Fibroblast of lung (primary cell): ENCODE measurements at regions not wholly inside any gene's neighbourhood (a gene's known extent, or its start where the extent isn't known, plus 50 kb on each side); places are given as distances from the start of the nearest gene placed in this dataset.

Experiments
- DNase-seq, 2 donors: peaks; one replicate each; pipeline versions ENCODE4 v3.0.0 to v3.0.0-alpha.2; 2010; ENCODE audit warnings: low read depth in 2 of 2
- H2AFZ ChIP-seq: 2 replicates; pipeline ENCODE4 v1.5.1; 2012; ENCODE audit warnings: low read length, control low read depth, inconsistent platforms
- H3K27ac ChIP-seq: 2 replicates; pipeline ENCODE4 v1.5.1; 2011; ENCODE audit warnings: low read length, control low read depth; ENCODE audit not compliant: insufficient read depth
- H3K27me3 ChIP-seq: 2 replicates; pipeline ENCODE4 v1.5.1; 2011; ENCODE audit warnings: mild to moderate bottlenecking, low read length; ENCODE audit not compliant: control insufficient read depth, insufficient read depth
- H3K36me3 ChIP-seq: 2 replicates; pipeline ENCODE4 v1.5.1; 2011; ENCODE audit warnings: low read length; ENCODE audit not compliant: control insufficient read depth, insufficient read depth
- H3K4me1 ChIP-seq: 2 replicates; pipeline ENCODE4 v1.5.1; 2011; ENCODE audit warnings: low read length; ENCODE audit not compliant: control insufficient read depth, insufficient read depth; ENCODE audit errors: extremely low read depth
- H3K4me2 ChIP-seq: 2 replicates; pipeline ENCODE4 v1.5.1; 2011; ENCODE audit warnings: low read length, control low read depth; ENCODE audit not compliant: insufficient read depth; ENCODE audit errors: extremely low read depth
- H3K4me3 ChIP-seq, 4 experiments: fragments of 200-600 bp in 1 of 4; sonication (generic) in 1 of 4; replicated peaks in 1 of 4; 2 replicates each; pipeline ENCODE4 v1.5.1; 2011 to 2016; ENCODE audit warnings: low read length in 4 of 4, low read depth in 3 of 4, mild to moderate bottlenecking in 3 of 4, control low read depth in 2 of 4, inconsistent platforms in 1 of 4, mixed read lengths in 1 of 4; ENCODE audit not compliant: insufficient read depth in 1 of 4; ENCODE audit errors: control extremely low read depth in 1 of 4
- H3K79me2 ChIP-seq: 2 replicates; pipeline ENCODE4 v1.5.1; 2012; ENCODE audit warnings: mild to moderate bottlenecking, low read length, inconsistent platforms; ENCODE audit not compliant: control insufficient read depth, insufficient read depth
- H3K9ac ChIP-seq: 2 replicates; pipeline ENCODE4 v1.5.1; 2011; ENCODE audit warnings: mild to moderate bottlenecking, low read length, control low read depth; ENCODE audit not compliant: insufficient read depth
- H3K9me3 ChIP-seq: 2 replicates; pipeline ENCODE4 v1.5.1; 2012; ENCODE audit warnings: low read depth, low read length; ENCODE audit not compliant: control insufficient read depth, insufficient read depth
- H4K20me1 ChIP-seq: 2 replicates; pipeline ENCODE4 v1.5.1; 2011; ENCODE audit warnings: low read length; ENCODE audit not compliant: control insufficient read depth, insufficient read depth; ENCODE audit errors: extremely low read depth
- EZH2 ChIP-seq: IDR thresholded peaks from 2 replicates; pipeline ENCODE4 v1.5.1; 2012; ENCODE audit warnings: low read length, control low read depth, mild to moderate bottlenecking; ENCODE audit errors: missing control alignments
- TF ChIP-seq, protein P1 (sequence below), 2 donors: IDR thresholded peaks in 1 of 2; conservative IDR thresholded peaks in 1 of 2; 1 replicate in 1 of 2; 2 replicates in 1 of 2; pipeline ENCODE4 v1.5.1; 2011 to 2012; ENCODE audit warnings: low read length in 2 of 2, control low read depth in 1 of 2, inconsistent platforms in 1 of 2, low read depth in 1 of 2, mild to moderate bottlenecking in 1 of 2

DNA sequence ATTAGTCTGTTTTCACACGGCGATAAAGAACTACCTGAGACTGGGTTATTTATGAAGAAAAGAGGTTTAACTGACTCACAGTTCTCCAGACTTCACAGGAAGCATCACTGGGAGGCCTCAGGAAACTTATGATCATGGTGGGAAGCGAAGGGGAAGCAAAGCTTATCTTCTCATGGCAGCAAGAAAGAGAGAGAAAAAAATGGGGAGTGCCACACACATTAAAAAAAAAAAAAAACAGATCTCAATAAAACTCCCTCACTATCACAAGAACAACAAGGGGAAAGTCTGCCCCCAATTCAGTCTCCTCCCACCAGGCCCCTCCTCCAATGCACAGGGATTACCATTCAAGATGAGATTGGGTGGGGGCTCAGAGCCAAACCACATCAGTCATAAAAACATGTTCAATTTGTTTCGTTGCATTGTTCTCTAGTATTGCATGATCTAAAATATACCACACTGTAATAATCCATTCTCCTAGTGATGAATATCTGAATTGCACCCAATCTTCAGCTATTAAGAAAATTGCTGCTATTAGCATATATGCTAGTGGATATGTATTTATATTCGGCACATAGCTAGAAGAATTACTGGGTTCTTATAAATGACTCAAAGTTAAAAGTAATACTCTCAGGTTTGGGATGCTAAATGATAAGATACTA is 328.9 kb upstream of the KCND2 start:
- Histone ChIP-seq H3K79me2 (no peaks in the 10 kb centered on the region), H3K4me1 (no peaks in the 10 kb centered on the region), H2AFZ (no peak overlapping the region), H3K27me3 (no peaks in the 10 kb centered on the region), H3K36me3 (no peaks in the 10 kb centered on the region), H3K9ac (no peak overlapping the region), H3K4me2 (no peak overlapping the region), H3K4me3 (no peak overlapping the region), H4K20me1 (no peaks in the 10 kb centered on the region), H3K27ac (no peak overlapping the region), H3K9me3 (no peaks in the 10 kb centered on the region)
- TF ChIP-seq, protein P1, sequence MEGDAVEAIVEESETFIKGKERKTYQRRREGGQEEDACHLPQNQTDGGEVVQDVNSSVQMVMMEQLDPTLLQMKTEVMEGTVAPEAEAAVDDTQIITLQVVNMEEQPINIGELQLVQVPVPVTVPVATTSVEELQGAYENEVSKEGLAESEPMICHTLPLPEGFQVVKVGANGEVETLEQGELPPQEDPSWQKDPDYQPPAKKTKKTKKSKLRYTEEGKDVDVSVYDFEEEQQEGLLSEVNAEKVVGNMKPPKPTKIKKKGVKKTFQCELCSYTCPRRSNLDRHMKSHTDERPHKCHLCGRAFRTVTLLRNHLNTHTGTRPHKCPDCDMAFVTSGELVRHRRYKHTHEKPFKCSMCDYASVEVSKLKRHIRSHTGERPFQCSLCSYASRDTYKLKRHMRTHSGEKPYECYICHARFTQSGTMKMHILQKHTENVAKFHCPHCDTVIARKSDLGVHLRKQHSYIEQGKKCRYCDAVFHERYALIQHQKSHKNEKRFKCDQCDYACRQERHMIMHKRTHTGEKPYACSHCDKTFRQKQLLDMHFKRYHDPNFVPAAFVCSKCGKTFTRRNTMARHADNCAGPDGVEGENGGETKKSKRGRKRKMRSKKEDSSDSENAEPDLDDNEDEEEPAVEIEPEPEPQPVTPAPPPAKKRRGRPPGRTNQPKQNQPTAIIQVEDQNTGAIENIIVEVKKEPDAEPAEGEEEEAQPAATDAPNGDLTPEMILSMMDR (conservative IDR thresholded peaks at IDR 0.05 in 1 of 2, IDR thresholded peaks at IDR 0.05 in 1 of 2; ENCODE audit: low read depth in 1 of 2, low read length in 2 of 2) = no peak
- no peak for TF ChIP-seq EZH2
- DNase-seq = no peak

DNA sequence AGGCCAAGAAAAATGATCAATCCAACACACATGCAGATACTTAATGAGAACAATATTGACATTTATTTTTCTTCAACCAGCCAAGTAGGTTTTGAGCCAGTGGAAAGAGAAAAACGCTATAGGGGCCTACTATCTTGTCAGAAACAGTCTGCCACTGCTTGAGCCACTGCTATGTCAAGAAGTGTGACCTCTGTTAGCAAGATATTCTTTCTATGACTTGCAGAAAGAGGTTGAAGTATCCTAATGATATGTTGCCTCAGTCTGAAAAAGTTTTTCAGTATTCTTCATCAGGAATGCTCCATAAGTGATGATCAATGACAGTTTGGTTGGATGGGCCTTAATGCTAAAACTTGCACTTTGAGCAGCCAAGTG is 328.4 kb upstream of the KCND2 start:
- Histone ChIP-seq H3K27me3 (no peaks in the 10 kb centered on the region), H3K4me1 (no peaks in the 10 kb centered on the region), H3K36me3 (no peaks in the 10 kb centered on the region), H2AFZ (no peak overlapping the region), H3K9me3 (no peaks in the 10 kb centered on the region), H3K27ac (no peak overlapping the region), H3K9ac (no peak overlapping the region), H3K79me2 (no peaks in the 10 kb centered on the region), H4K20me1 (no peaks in the 10 kb centered on the region), H3K4me3 (no peak overlapping the region), H3K4me2 (no peak overlapping the region)
- no peak for TF ChIP-seq EZH2
- TF ChIP-seq, protein P1 (conservative IDR thresholded peaks at IDR 0.05 in 1 of 2, IDR thresholded peaks at IDR 0.05 in 1 of 2; ENCODE audit: low read depth in 1 of 2, low read length in 2 of 2) = no peak
- no peak for DNase-seq

DNA sequence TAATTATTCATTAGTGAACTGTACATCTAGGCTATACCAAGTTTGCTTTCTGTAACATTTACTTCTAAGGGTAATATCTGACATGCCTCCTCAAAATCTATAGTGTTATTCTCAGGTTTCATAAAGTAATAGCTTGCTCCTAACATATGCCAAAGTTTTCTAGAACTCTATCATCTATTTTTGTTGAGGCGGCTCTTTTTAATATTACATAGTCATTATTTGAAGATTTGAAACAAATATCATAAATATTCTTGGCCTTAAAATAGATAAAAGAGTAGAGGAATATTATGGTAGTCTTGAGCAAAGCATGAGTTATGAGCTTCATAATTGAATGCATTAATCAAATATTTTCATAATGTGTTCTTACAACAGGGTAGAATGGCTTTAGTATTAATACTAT is 327.2 kb upstream of the KCND2 start:
- Histone ChIP-seq H3K79me2 (no peaks in the 10 kb centered on the region), H3K9me3 (no peaks in the 10 kb centered on the region), H2AFZ (no peak overlapping the region), H3K4me3 (no peak overlapping the region), H3K4me1 (no peaks in the 10 kb centered on the region), H3K36me3 (no peaks in the 10 kb centered on the region), H4K20me1 (no peaks in the 10 kb centered on the region), H3K27me3 (no peaks in the 10 kb centered on the region), H3K27ac (no peak overlapping the region), H3K4me2 (no peak overlapping the region), H3K9ac (no peak overlapping the region)
- TF ChIP-seq, protein P1 (conservative IDR thresholded peaks at IDR 0.05 in 1 of 2, IDR thresholded peaks at IDR 0.05 in 1 of 2; ENCODE audit: low read depth in 1 of 2, low read length in 2 of 2) = no peak
- TF ChIP-seq EZH2 = no peak
- no peak for DNase-seq
